NCI-H2029 treated with DMSO at 0.1 percent for 48 hours (cell line): ENCODE measurements at regions not wholly inside any gene's neighbourhood (a gene's known extent, or its start where the extent isn't known, plus 50 kb on each side); places are given as distances from the start of the nearest gene placed in this dataset.

Experiments used
- DNase-seq: peaks from one replicate; lab custom pipeline; 2025; lab: John Stamatoyannopoulos, UW

DNA sequence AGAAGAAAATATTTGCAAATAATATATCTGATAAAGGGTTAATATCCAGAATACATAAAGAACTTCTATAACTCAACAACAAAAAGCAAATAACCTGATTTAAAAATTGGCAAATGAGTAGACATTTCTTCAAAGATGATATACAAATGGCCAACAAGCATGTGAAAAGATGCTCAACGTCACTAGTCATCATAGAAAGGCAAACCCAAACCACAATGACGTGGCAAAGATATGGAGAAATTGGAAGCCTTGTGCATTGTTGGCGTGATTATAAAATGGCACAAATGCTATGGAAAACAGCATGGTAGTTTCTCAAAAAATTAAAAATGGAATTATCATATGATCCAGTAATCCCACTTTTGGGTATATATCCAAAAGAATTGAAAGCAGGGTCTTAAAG, 466.3 kb downstream of the TBC1D22A start:
- DNase-seq = no peak

- DNase-seq = no peak
Observed at GRCh38 chr22:47225931-47226633, 463.6 kb downstream of the TBC1D22A start.

DNA sequence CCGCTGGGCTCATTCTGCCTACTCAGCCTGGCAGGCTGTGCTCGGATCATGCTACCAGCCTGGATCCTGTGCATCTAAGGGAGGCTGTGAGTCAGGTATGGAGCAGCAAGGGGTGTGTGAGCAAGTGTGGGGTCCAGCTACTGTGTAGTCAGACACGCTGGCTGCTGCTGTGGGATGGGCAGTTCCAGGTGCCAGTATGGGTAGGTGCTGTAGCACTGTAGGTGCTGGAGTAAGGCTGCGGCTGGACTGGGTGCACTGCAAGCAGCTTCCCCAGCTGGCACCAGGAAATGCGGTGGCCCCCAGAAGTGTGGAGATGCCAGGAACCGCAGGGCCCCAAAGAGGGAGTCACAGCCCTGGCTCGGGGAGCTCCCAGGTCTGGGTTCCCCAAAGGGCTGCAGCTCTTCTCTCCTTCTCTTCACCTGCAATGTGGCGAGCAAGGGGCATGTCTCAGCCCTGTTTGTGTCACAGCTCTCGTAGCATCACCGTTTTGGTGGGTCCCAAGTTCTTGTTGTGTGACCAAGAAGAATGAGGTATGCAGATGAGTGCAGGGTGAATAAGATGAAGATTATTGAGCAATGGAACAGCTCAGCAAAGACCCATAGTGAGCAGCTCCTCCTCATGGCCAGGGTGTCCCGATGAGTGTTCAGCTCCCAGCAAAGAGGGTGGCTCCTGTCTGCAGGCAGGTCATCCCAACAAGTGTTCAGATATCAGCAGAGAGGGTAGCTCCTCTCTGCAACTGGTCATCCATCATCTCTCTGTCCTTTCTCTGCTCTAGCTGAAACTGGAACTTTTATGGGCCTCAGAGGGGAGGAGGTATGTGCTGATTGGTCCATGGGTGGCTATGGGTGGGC, 462.9 kb downstream of the TBC1D22A start:
- no peak for DNase-seq
